NCI-H510A (cell line): ENCODE measurements at regions not wholly inside any gene's neighbourhood (a gene's known extent, or its start where the extent isn't known, plus 50 kb on each side); places are given as distances from the start of the nearest gene placed in this dataset.
"Not testable (repeated sequence)": the region's sequence is repeated elsewhere in the genome, so short reads cannot be mapped to it uniquely, and the experiment has no call there.

Source experiments
- DNase-seq: peaks from one replicate; lab custom pipeline; 2025; lab: John Stamatoyannopoulos, UW

GRCh38 chr6:90674077-90674476 is 87.2 kb upstream of the MAP3K7 start:
- DNase-seq: not testable (repeated sequence)

- no peak for DNase-seq
Observed at GRCh38 chr6:90669846-90670245, 83.0 kb upstream of the MAP3K7 start.

GRCh38 chr6:90669420-90669819 is 82.5 kb upstream of the MAP3K7 start:
- DNase-seq: no peak

- DNase-seq: no peak
Observed at GRCh38 chr6:90668141-90668540, 81.3 kb upstream of the MAP3K7 start.

- DNase-seq: no peak
Observed at GRCh38 chr6:90663873-90664272, 77.0 kb upstream of the MAP3K7 start.

- DNase-seq: no peak
Observed at GRCh38 chr6:90663106-90663505, 76.2 kb upstream of the MAP3K7 start.

- no peak for DNase-seq
Observed at GRCh38 chr6:90660931-90661330, 74.1 kb upstream of the MAP3K7 start.

- DNase-seq: no peak
Observed at GRCh38 chr6:90658497-90658896, 71.6 kb upstream of the MAP3K7 start.

- no peak for DNase-seq
Observed at GRCh38 chr6:90656325-90656724, 69.5 kb upstream of the MAP3K7 start.

- no peak for DNase-seq
Observed at GRCh38 chr6:90654806-90655205, 67.9 kb upstream of the MAP3K7 start.

- no peak for DNase-seq
Observed at GRCh38 chr6:90654166-90654565, 67.3 kb upstream of the MAP3K7 start.

GRCh38 chr6:90653750-90654149 is 66.9 kb upstream of the MAP3K7 start:
- no peak for DNase-seq

- peak; percentile 61 for DNase-seq
Observed at GRCh38 chr6:90650041-90650940, 63.4 kb upstream of the MAP3K7 start.

- DNase-seq: no peak
Observed at GRCh38 chr6:90648873-90649272, 62.0 kb upstream of the MAP3K7 start.

GRCh38 chr6:90646940-90647339 is 60.1 kb upstream of the MAP3K7 start:
- DNase-seq: no peak

GRCh38 chr6:90645634-90646033 is 58.8 kb upstream of the MAP3K7 start:
- DNase-seq: no peak

GRCh38 chr6:90644492-90644891 is 57.6 kb upstream of the MAP3K7 start:
- DNase-seq: no peak

GRCh38 chr6:90643381-90643780 is 56.5 kb upstream of the MAP3K7 start:
- DNase-seq: no peak

- DNase-seq: no peak
Observed at GRCh38 chr6:90637320-90637719, 50.4 kb upstream of the MAP3K7 start.
